PFSK-1 (cell line): ENCODE measurements at regions not wholly inside any gene's neighbourhood (a gene's known extent, or its start where the extent isn't known, plus 50 kb on each side); places are given as distances from the start of the nearest gene placed in this dataset.

Source experiments
- POLR2AphosphoS5 ChIP-seq: IDR thresholded peaks from 2 replicates; pipeline ENCODE4 v1.6.1; 2012; ENCODE audit warnings: low read depth, mild to moderate bottlenecking, control low read depth, low read length, moderate library complexity
- TAF1 ChIP-seq: IDR thresholded peaks from 2 replicates; pipeline ENCODE4 v1.6.1; 2012; ENCODE audit warnings: low read length, control low read depth, borderline replicate concordance; ENCODE audit not compliant: insufficient read depth
- TF ChIP-seq, protein P1 (sequence below), 2 experiments: IDR thresholded peaks; 2 replicates each; pipeline versions ENCODE4 v1.6.1 to v1.8.0; 2011 to 2012; ENCODE audit warnings: low read depth in 2 of 2, low read length in 2 of 2, control low read depth in 1 of 2, inconsistent platforms in 1 of 2, mild to moderate bottlenecking in 1 of 2, moderate library complexity in 1 of 2; ENCODE audit not compliant: insufficient read depth in 1 of 2

- TF ChIP-seq TAF1 = no peak
- no peak for TF ChIP-seq POLR2AphosphoS5
- TF ChIP-seq, protein P1, sequence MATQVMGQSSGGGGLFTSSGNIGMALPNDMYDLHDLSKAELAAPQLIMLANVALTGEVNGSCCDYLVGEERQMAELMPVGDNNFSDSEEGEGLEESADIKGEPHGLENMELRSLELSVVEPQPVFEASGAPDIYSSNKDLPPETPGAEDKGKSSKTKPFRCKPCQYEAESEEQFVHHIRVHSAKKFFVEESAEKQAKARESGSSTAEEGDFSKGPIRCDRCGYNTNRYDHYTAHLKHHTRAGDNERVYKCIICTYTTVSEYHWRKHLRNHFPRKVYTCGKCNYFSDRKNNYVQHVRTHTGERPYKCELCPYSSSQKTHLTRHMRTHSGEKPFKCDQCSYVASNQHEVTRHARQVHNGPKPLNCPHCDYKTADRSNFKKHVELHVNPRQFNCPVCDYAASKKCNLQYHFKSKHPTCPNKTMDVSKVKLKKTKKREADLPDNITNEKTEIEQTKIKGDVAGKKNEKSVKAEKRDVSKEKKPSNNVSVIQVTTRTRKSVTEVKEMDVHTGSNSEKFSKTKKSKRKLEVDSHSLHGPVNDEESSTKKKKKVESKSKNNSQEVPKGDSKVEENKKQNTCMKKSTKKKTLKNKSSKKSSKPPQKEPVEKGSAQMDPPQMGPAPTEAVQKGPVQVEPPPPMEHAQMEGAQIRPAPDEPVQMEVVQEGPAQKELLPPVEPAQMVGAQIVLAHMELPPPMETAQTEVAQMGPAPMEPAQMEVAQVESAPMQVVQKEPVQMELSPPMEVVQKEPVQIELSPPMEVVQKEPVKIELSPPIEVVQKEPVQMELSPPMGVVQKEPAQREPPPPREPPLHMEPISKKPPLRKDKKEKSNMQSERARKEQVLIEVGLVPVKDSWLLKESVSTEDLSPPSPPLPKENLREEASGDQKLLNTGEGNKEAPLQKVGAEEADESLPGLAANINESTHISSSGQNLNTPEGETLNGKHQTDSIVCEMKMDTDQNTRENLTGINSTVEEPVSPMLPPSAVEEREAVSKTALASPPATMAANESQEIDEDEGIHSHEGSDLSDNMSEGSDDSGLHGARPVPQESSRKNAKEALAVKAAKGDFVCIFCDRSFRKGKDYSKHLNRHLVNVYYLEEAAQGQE (IDR thresholded peaks at IDR 0.05; ENCODE audit: insufficient read depth in 1 of 2, low read depth in 2 of 2, low read length in 2 of 2) = no peak
Measured at GRCh38 chr5:174383210-174384167, 338.0 kb downstream of the NSG2 start.
